Thyroid gland (tissue), 4 donors: ENCODE measurements at regions not wholly inside any gene's neighbourhood (a gene's known extent, or its start where the extent isn't known, plus 50 kb on each side); places are given as distances from the start of the nearest gene placed in this dataset.

ENCODE experiments used
- DNase-seq, 2 donors: peaks; one replicate each; pipeline ENCODE4 v3.0.0-alpha.2; 2019
- H3K27ac ChIP-seq, 3 donors: fragments of 200-600 bp; sonication (generic); 1 replicate in 2 of 3; 2 replicates in 1 of 3; pipeline ENCODE4 v1.5.1; 2016 to 2019; ENCODE audit warnings: mild to moderate bottlenecking in 1 of 3, moderate library complexity in 1 of 3
- H3K27me3 ChIP-seq: fragments of 200-600 bp; sonication (generic); one replicate; pipeline ENCODE4 v1.5.1; 2019
- H3K36me3 ChIP-seq, 2 donors: fragments of 200-600 bp; sonication (generic); one replicate each; pipeline ENCODE4 v1.5.1; 2016 to 2019
- H3K4me1 ChIP-seq, 2 donors: fragments of 200-600 bp; sonication (generic); one replicate each; pipeline ENCODE4 v1.5.1; 2017 to 2019
- H3K4me3 ChIP-seq, 3 donors: fragments of 200-600 bp; sonication (generic); replicated peaks in 1 of 3; 1 replicate in 2 of 3; 2 replicates in 1 of 3; pipeline ENCODE4 v1.5.1; 2016; ENCODE audit warnings: mild to moderate bottlenecking in 1 of 3
- H3K9me3 ChIP-seq: fragments of 200-600 bp; sonication (generic); one replicate; pipeline ENCODE4 v1.5.1; 2017
- CTCF ChIP-seq, 6 experiments: fragments of 200-600 bp in 3 of 6; fragments of 450-650 bp in 3 of 6; sonication (generic) in 3 of 6; IDR thresholded peaks; one replicate each; pipeline ENCODE4 v1.5.1; 2016 to 2019; ENCODE audit warnings: antibody characterized with exemption in 6 of 6, mild to moderate bottlenecking in 2 of 6, inconsistent platforms in 1 of 6, moderate library complexity in 1 of 6
- POLR2A ChIP-seq, 2 donors: fragments of 450-650 bp; IDR thresholded peaks; one replicate each; pipeline ENCODE4 v1.6.1; 2017; ENCODE audit warnings: antibody characterized with exemption in 2 of 2, mild to moderate bottlenecking in 2 of 2, moderate library complexity in 1 of 2
- WGBS, 2 donors: methylation state at CpG; one replicate each; pipeline ENCODE4 v1.1.5; 2017; 5-methylcytosine and 5-hydroxymethylcytosine counted together
- intact Hi-C: fragments of 100-400 bp; cut with DNase I; formaldehyde crosslinking; loops from one replicate; pipeline ENCODE4 v1.15.1; 2023

GRCh38 chr6:12543953-12544352 lies 172.6 kb upstream of the PHACTR1 start:
- no peak overlapping the region for H3K27ac ChIP-seq

GRCh38 chr6:12544821-12545565 lies 171.6 kb upstream of the PHACTR1 start:
- WGBS, 2 donors, result 87 to 89% methylated on average over 3 of the region's 3 CpGs
- H3K36me3 ChIP-seq, result no peaks in the 10 kb centered on the region
- no peaks in the 10 kb centered on the region for H3K4me1 ChIP-seq
- TF ChIP-seq CTCF (IDR thresholded peaks at IDR 0.05), result no peak
- no peak for TF ChIP-seq POLR2A (IDR thresholded peaks at IDR 0.05)
- H3K4me3 ChIP-seq, result no peak overlapping the region
- H3K27me3 ChIP-seq, result no peaks in the 10 kb centered on the region
- intact Hi-C loops, result no loop called here
- H3K9me3 ChIP-seq, result no peaks in the 10 kb centered on the region
- no peak for DNase-seq
- no peak overlapping the region for H3K27ac ChIP-seq

More at GRCh38 chr6:12543953-12544352, 172.6 kb upstream of the PHACTR1 start:
- no peak for DNase-seq
- H3K4me3 ChIP-seq, result no peak overlapping the region
- H3K9me3 ChIP-seq, result no peaks in the 10 kb centered on the region
- no peak for TF ChIP-seq POLR2A (IDR thresholded peaks at IDR 0.05)
- no peak for TF ChIP-seq CTCF (IDR thresholded peaks at IDR 0.05)
- no peaks in the 10 kb centered on the region for H3K4me1 ChIP-seq
- no peaks in the 10 kb centered on the region for H3K27me3 ChIP-seq
- H3K36me3 ChIP-seq, result no peaks in the 10 kb centered on the region
- intact Hi-C loops, result no loop called here
- WGBS, 2 donors, result 84 to 85% methylated on average over 5 of the region's 5 CpGs

- intact Hi-C loops, result no loop called here
- WGBS, 2 donors, result 50 to 63% methylated on average over 2 of the region's 2 CpGs
- Histone ChIP-seq H3K36me3 (no peaks in the 10 kb centered on the region), H3K4me3 (no peak overlapping the region), H3K27me3 (no peaks in the 10 kb centered on the region), H3K27ac (no peak overlapping the region), H3K9me3 (no peaks in the 10 kb centered on the region), H3K4me1 (no peaks in the 10 kb centered on the region)
- TF ChIP-seq CTCF (IDR thresholded peaks at IDR 0.05) (no peak), POLR2A (IDR thresholded peaks at IDR 0.05) (no peak)
- DNase-seq, result no peak
Measured at GRCh38 chr6:12545619-12546409, 170.8 kb upstream of the PHACTR1 start.

GRCh38 chr6:12546410-12547002 lies 170.1 kb upstream of the PHACTR1 start:
- intact Hi-C loops, result no loop called here

More at GRCh38 chr6:12546410-12547002, 170.1 kb upstream of the PHACTR1 start:
- Histone ChIP-seq H3K9me3 (no peaks in the 10 kb centered on the region), H3K27me3 (no peaks in the 10 kb centered on the region), H3K4me1 (no peaks in the 10 kb centered on the region), H3K27ac (no peak overlapping the region), H3K4me3 (no peak overlapping the region), H3K36me3 (no peaks in the 10 kb centered on the region)
- no peak for DNase-seq
- TF ChIP-seq CTCF (IDR thresholded peaks at IDR 0.05) (no peak), POLR2A (IDR thresholded peaks at IDR 0.05) (no peak)
- WGBS, 2 donors, result 37 to 56% methylated on average over 4 of the region's 4 CpGs
